OCI-LY7 (cell line): ENCODE measurements at regions not wholly inside any gene's neighbourhood (a gene's known extent, or its start where the extent isn't known, plus 50 kb on each side); places are given as distances from the start of the nearest gene placed in this dataset.
"Not testable (repeated sequence)": the region's sequence is repeated elsewhere in the genome, so short reads cannot be mapped to it uniquely, and the experiment has no call there.

Source experiments
- BruUV-seq: library from RNA; stranded (reverse); fragments of 400-500 nt; replicated peaks from 2 replicates; lab custom pipeline; 2021; lab: Mats Ljungman, UMichigan
- CTCF ChIA-PET: fragments of 300-600 bp; sonication (Branson Sonifier 250); formaldehyde crosslinking; loops from one replicate; lab custom pipeline; 2022; ENCODE audit warnings: antibody characterized with exemption; ENCODE audit not compliant: unreplicated experiment; lab: Charles Lee
- POLR2A ChIA-PET: fragments of 300-600 bp; sonication (Branson Sonifier 250); formaldehyde crosslinking; loops from one replicate; lab custom pipeline; 2022; ENCODE audit warnings: antibody characterized with exemption; lab: Charles Lee
- DNase-seq: peaks from one replicate; pipeline ENCODE4 v3.0.0-alpha.2; 2015; ENCODE audit warnings: low spot score
- H2AFZ ChIP-seq: fragments of 200-600 bp; sonication (generic), shearing (Covaris generic); 2 replicates; pipeline ENCODE4 v1.6.1; 2014; ENCODE audit warnings: mild to moderate bottlenecking, antibody characterized with exemption, low read length, moderate library complexity
- H3K27ac ChIP-seq: fragments of 200-600 bp; sonication (generic); 2 replicates; pipeline ENCODE4 v1.5.1; 2014; ENCODE audit warnings: mixed run types, low read depth, mild to moderate bottlenecking, moderate library complexity, low read length, inconsistent platforms; ENCODE audit not compliant: poor library complexity, severe bottlenecking
- H3K36me3 ChIP-seq: fragments of 200-600 bp; sonication (generic); 2 replicates; pipeline ENCODE4 v1.6.1; 2014; ENCODE audit warnings: mild to moderate bottlenecking, antibody characterized with exemption, low read length, moderate library complexity, mixed read lengths; ENCODE audit not compliant: insufficient read depth
- H3K4me1 ChIP-seq: fragments of 200-600 bp; sonication (generic); 2 replicates; pipeline ENCODE4 v1.5.1; 2014; ENCODE audit warnings: mild to moderate bottlenecking, low read length; ENCODE audit not compliant: insufficient read depth, poor library complexity, severe bottlenecking
- H3K4me2 ChIP-seq: fragments of 200-600 bp; sonication (generic); 2 replicates; pipeline ENCODE4 v1.6.1; 2014; ENCODE audit warnings: mild to moderate bottlenecking, low read length
- H3K4me3 ChIP-seq: fragments of 200-600 bp; sonication (generic); 2 replicates; pipeline ENCODE4 v1.5.1; 2014; ENCODE audit warnings: mild to moderate bottlenecking, low read depth, low read length; ENCODE audit not compliant: poor library complexity, severe bottlenecking
- H3K79me2 ChIP-seq: fragments of 200-600 bp; sonication (generic); 2 replicates; pipeline ENCODE4 v1.6.1; 2016; ENCODE audit warnings: low read depth, mild to moderate bottlenecking, low read length, moderate library complexity, mixed read lengths; ENCODE audit not compliant: insufficient read depth
- H3K9me2 ChIP-seq: fragments of 200-600 bp; sonication (generic); 2 replicates; pipeline ENCODE4 v1.6.1; 2016; ENCODE audit warnings: mild to moderate bottlenecking, low read length, mixed read lengths; ENCODE audit not compliant: insufficient read depth
- H3K9me3 ChIP-seq: fragments of 200-600 bp; sonication (generic); 2 replicates; pipeline ENCODE4 v1.6.1; 2014; ENCODE audit warnings: mild to moderate bottlenecking, mixed run types, low read length, mixed read lengths
- H4K20me1 ChIP-seq: fragments of 200-600 bp; sonication (generic); 2 replicates; pipeline ENCODE4 v1.6.1; 2014; ENCODE audit warnings: mild to moderate bottlenecking, antibody characterized with exemption, low read length, moderate library complexity, mixed read lengths; ENCODE audit not compliant: insufficient read depth
- CTCF ChIP-seq: fragments of 200-600 bp; sonication (generic); conservative IDR thresholded peaks from 2 replicates; pipeline ENCODE4 v1.5.1; 2014; ENCODE audit warnings: mild to moderate bottlenecking, antibody characterized with exemption, low read length, moderate library complexity, mixed read lengths
- EZH2phosphoT487 ChIP-seq: fragments of 200-600 bp; sonication (generic); IDR thresholded peaks from 2 replicates; pipeline ENCODE4 v1.6.1; 2018; ENCODE audit warnings: low read depth, borderline replicate concordance, mild to moderate bottlenecking, mixed run types, antibody characterized with exemption, low read length, moderate library complexity, mixed read lengths
- intact Hi-C: fragments of 100-400 bp; cut with micrococcal nuclease; formaldehyde crosslinking; loops from one replicate; pipeline ENCODE4 v1.10.0; 2022; ENCODE audit not compliant: unreplicated experiment

- Histone ChIP-seq H3K36me3 (no peaks in the 10 kb centered on the region), H4K20me1 (no peaks in the 10 kb centered on the region), H3K4me1 (no peaks in the 10 kb centered on the region), H3K9me3 (0 out of 2 replicates have a peak, but pooled peaks cover 3% of the 10 kb centered on the region), H3K27ac (no peak overlapping the region), H3K4me3 (no peak overlapping the region), H3K4me2 (no peak overlapping the region), H2AFZ (no peak overlapping the region), H3K79me2 (no peaks in the 10 kb centered on the region), H3K9me2 (no peaks in the 10 kb centered on the region)
- no TSS peak for BruUV-seq
- CTCF ChIA-PET = no interaction called here
- TF ChIP-seq EZH2phosphoT487 (no peak), CTCF (no peak)
- intact Hi-C loops = no loop called here
- DNase-seq = no peak
- POLR2A ChIA-PET = interaction anchor here (0.8 kb wide), 1 partner anchor 642 kb away, joined by 3 read pairs; no protein-coding TSS in a partner anchor
Observed at GRCh38 chr3:163362151-163362550, 1716.1 kb downstream of the SI start.

- H2AFZ ChIP-seq, H4K20me1 ChIP-seq, H3K9me3 ChIP-seq, H3K79me2 ChIP-seq, H3K4me2 ChIP-seq, H3K36me3 ChIP-seq, BruUV-seq, CTCF ChIA-PET, DNase-seq, H3K27ac ChIP-seq, H3K4me3 ChIP-seq, H3K9me2 ChIP-seq, intact Hi-C loops, H3K4me1 ChIP-seq: not testable (repeated sequence)
- POLR2A ChIA-PET = interaction anchor here (0.7 kb wide), 1 partner anchor 13 kb away, joined by 4 read pairs; no protein-coding TSS in a partner anchor
Observed at GRCh38 chr3:163361357-163361878, 1716.9 kb downstream of the SI start.

GRCh38 chr3:163347944-163348343 lies 1730.4 kb downstream of the SI start:
- H3K79me2 ChIP-seq = no peaks in the 10 kb centered on the region
- TF ChIP-seq EZH2phosphoT487 (no peak), CTCF (no peak)
- no peaks in the 10 kb centered on the region for H4K20me1 ChIP-seq
- POLR2A ChIA-PET = no interaction called here
- no peak overlapping the region for H3K4me2 ChIP-seq
- no peaks in the 10 kb centered on the region for H3K9me2 ChIP-seq
- H3K4me1 ChIP-seq = no peaks in the 10 kb centered on the region
- H3K36me3 ChIP-seq = no peaks in the 10 kb centered on the region
- intact Hi-C loops = no loop called here
- CTCF ChIA-PET = no interaction called here
- no peak for DNase-seq
- BruUV-seq = no TSS peak
- H3K9me3 ChIP-seq = peaks cover 4% of the 10 kb centered on the region; the same call in 1 of the 2 replicates
- H3K4me3 ChIP-seq = no peak overlapping the region
- no peak overlapping the region for H3K27ac ChIP-seq
- no peak overlapping the region for H2AFZ ChIP-seq
